K562 (cell line): ENCODE measurements at regions not wholly inside any gene's neighbourhood (a gene's known extent, or its start where the extent isn't known, plus 50 kb on each side); places are given as distances from the start of the nearest gene placed in this dataset.
"Not testable (repeated sequence)": the region's sequence is repeated elsewhere in the genome, so short reads cannot be mapped to it uniquely, and the experiment has no call there.

ENCODE experiments used
- CEBPB ChIP-seq: fragments of 450-650 bp; IDR thresholded peaks from 2 replicates; pipeline ENCODE4 v1.6.1; 2016; ENCODE audit warnings: missing genetic modification characterization, missing compliant biosample characterization
- JUND ChIP-seq, 2 experiments: IDR thresholded peaks; 2 replicates in 1 of 2; 3 replicates in 1 of 2; pipeline ENCODE4 v1.6.1; 2011; ENCODE audit warnings: borderline replicate concordance in 2 of 2, low read depth in 2 of 2, low read length in 2 of 2, improper control_type of control experiment in 1 of 2, missing biosample characterization in 1 of 2, missing genetic modification characterization in 1 of 2, missing genetic modification reagents in 1 of 2
- NFIC ChIP-seq: fragments of 450-650 bp; IDR thresholded peaks from 2 replicates; pipeline ENCODE4 v1.6.1; 2017; ENCODE audit warnings: mild to moderate bottlenecking, inconsistent platforms
- TF ChIP-seq, protein P1 (sequence below), 3 experiments: IDR thresholded peaks in 2 of 3; conservative IDR thresholded peaks in 1 of 3; 2 replicates each; pipeline ENCODE4 v1.5.1; 2011 to 2012; ENCODE audit warnings: low read length in 3 of 3, mild to moderate bottlenecking in 3 of 3, control low read depth in 2 of 3, improper control_type of control experiment in 1 of 3, inconsistent platforms in 1 of 3, low read depth in 1 of 3, mixed read lengths in 1 of 3, moderate library complexity in 1 of 3; ENCODE audit not compliant: insufficient read depth in 2 of 3

DNA sequence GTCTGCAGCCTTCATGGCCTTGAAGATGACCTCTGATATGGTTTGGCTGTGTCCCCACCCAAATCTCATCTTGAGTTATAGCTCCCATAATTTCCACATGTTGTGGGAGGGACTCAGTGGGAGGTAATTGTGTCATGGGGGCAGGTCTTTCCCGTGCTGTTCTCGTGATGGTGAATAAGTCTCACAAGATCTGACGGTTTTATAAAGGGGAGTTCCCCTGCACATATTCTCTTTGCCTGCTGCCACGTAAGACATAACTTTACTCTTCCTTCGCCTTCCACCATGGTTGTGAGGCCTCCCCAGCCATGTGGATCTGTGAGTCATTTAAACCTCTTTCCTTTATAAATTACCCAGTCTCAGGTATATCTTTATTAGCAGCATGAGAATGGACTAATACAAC, 102.6 kb downstream of the C17orf67 start:
- TF ChIP-seq JUND (IDR thresholded peaks at IDR 0.05; ENCODE audit: borderline replicate concordance, low read depth, low read length); JUND (tag; IDR thresholded peaks at IDR 0.05; ENCODE audit: borderline replicate concordance, low read depth, low read length); NFIC; CEBPB (tag): not testable (repeated sequence)
- TF ChIP-seq, protein P1, sequence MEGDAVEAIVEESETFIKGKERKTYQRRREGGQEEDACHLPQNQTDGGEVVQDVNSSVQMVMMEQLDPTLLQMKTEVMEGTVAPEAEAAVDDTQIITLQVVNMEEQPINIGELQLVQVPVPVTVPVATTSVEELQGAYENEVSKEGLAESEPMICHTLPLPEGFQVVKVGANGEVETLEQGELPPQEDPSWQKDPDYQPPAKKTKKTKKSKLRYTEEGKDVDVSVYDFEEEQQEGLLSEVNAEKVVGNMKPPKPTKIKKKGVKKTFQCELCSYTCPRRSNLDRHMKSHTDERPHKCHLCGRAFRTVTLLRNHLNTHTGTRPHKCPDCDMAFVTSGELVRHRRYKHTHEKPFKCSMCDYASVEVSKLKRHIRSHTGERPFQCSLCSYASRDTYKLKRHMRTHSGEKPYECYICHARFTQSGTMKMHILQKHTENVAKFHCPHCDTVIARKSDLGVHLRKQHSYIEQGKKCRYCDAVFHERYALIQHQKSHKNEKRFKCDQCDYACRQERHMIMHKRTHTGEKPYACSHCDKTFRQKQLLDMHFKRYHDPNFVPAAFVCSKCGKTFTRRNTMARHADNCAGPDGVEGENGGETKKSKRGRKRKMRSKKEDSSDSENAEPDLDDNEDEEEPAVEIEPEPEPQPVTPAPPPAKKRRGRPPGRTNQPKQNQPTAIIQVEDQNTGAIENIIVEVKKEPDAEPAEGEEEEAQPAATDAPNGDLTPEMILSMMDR (IDR thresholded peaks at IDR 0.05 in 2 of 3, conservative IDR thresholded peaks at IDR 0.05 in 1 of 3; ENCODE audit: insufficient read depth in 2 of 3, low read depth in 1 of 3, low read length in 3 of 3), result not testable (repeated sequence)
